ENCODE measurements at regions not wholly inside any gene's neighbourhood (a gene's known extent, or its start where the extent isn't known, plus 50 kb on each side); places are given as distances from the start of the nearest gene placed in this dataset.

GRCh38 chr18:56083523-56084287 lies 495.7 kb upstream of the TCF4 start:
- ATAC-seq (no peak), DNase-seq (no peak)
- intact Hi-C loops (cut with DNase I, micrococcal nuclease), result no loop called here

DNA sequence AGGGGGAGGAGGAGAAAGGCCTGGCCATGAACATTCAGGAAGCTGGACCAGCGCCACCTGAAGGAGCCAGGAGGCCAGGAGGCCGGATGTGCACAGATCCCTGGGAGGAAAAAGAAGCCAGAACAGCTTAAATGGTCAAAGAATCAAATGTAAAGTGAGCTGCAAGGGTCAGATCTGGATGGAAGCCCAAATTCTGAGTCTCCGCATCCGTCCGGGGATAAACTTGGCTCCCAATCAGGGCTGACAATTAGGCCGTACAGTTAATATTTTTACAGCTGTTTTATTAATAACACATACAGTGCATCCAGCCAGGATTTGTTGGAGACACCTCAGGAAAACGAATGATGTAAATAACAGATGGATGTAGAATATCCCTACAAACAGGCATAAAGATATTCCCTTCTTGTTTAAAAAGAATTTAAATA lies 495.1 kb upstream of the TCF4 start:
- peak in 1 of 2 donors; percentile 4 for DNase-seq
- intact Hi-C loops (cut with DNase I, micrococcal nuclease), result no loop called here
- ATAC-seq, result no peak

DNA sequence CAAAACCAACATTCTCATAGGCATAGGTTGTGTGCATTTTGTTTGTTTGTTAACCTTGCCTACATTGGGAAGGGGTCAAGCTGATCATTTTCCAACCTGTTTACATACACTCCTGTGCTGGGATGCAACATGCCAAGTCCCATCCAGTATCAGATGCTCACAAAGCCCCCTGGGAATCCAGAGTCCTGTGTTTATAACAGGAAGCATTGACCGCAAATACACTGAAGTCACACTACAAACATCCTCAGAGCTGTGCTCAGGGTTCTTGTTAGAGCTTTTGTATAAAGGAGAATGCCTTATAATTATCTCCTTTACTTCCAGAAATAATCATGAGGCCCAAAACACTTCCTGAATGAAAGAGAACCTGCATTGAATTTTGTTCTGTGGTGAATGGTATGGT lies 488.7 kb upstream of the TCF4 start:
- DNase-seq, result no peak
- intact Hi-C loops (cut with DNase I, micrococcal nuclease), result no loop called here
- ATAC-seq, result no peak

GRCh38 chr18:56068701-56069100 lies 480.7 kb upstream of the TCF4 start:
- ATAC-seq (no peak), DNase-seq (no peak)
- intact Hi-C loops (cut with DNase I, micrococcal nuclease), result no loop called here

DNA sequence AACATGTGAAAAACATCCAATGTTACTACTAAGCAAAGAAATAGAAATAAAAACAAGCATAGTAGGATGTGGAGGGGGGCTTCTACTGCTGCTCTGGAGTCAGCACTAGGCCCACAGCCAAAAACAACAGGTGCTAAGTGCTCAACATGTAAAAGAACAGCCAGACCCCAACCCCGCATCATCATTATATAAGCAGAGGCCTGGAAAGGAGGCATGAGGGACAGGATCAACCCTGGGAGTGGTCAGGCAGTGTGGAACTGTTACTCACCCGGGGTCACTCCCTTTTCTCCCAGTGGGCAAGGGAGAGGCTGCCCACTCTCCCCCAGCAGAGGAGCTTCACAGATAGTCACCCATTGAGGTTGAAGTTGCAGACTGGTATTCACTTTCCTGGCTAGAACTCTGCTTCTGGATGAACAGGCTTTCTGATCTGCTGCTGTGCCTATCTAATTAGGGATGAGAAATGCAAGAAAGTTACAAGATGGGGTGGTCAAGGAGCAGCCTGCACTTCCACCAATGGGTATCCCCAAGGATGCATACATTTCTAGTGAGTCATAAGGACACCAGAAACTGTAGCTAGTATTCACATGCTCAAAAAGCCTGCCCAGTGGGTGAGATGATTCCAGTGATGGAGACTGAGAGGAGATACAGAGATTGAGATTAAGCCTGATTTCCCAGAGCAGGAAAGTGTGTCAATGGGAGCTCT lies 480.1 kb upstream of the TCF4 start:
- no peak for ATAC-seq
- intact Hi-C loops (cut with DNase I, micrococcal nuclease), result no loop called here
- no peak for DNase-seq

- intact Hi-C loops (cut with DNase I, micrococcal nuclease), result no loop called here
- DNase-seq, result no peak
- no peak for ATAC-seq
Measured at GRCh38 chr18:56067214-56067894, 479.4 kb upstream of the TCF4 start.

- ATAC-seq (no peak), DNase-seq (no peak)
- intact Hi-C loops (cut with DNase I, micrococcal nuclease), result no loop called here
Measured at GRCh38 chr18:56066524-56067213, 478.7 kb upstream of the TCF4 start.

DNA sequence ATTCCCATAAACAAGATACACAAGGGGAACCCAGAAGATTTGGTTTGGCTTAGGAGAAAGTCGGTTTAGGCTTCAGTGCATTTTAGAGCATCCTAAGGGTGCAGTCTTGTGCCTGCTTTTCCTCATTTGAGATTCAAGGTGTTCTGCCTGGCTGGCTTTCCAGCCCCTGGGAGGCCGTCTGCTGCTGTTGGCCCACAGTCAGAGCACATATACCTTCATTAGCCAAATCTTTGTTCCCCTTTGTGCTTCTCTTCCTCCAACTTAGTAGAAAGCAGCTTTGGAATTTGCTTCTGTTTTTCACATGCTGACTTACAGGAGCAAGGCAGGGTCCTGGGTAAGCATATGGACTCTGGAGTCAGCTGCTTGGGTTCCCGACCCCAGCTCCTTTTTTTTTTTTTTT lies 477.1 kb upstream of the TCF4 start:
- intact Hi-C loops (cut with DNase I, micrococcal nuclease), result no loop called here
- no peak for ATAC-seq
- DNase-seq, result no peak

DNA sequence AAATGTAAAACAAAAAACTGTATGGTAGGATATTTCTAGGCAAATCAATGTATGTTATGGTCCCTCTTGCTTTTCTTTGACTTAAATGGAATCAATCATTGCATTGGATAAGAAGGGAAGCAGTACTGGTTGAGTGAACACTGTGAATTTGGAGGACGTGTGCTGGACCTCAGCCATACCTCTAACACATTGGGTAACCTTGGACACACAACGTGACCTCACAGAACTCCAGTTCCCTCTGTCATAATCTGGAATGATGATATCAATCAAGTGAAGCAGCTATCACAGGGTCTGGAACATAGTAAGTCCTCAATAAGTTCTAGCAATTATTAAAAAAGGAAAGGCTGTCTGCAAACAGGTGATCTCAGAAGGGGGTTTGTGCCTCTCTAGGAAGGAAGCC lies 474.9 kb upstream of the TCF4 start:
- ATAC-seq (no peak), DNase-seq (no peak)
- intact Hi-C loops (cut with DNase I, micrococcal nuclease), result no loop called here

DNA sequence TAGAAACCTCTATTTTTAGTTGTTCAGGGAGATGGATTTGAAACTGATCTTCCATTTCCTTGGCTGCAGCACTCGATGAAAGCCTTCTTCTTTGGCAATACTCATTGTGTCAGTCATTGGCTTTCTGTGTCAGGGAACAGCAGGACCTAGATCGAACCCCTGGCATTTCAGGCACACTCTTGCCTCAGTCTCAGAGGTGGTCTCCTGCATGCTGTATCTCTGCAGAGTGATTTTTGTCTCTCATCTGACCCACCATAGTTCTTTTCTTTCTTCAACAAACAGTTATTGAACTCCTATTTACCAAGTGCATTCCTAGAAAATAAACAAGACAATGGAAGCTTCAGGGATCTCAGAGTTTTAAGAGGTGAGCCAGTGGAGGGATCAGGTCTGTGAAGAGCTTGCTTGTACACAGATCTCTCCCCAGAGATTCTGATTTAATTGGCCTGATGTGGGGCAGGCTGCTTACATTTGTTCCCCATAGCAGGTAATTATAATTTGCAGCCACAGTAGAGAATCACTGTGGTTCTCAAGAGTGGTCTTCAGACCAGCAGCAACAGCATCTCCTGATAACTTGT lies 473.1 kb upstream of the TCF4 start:
- intact Hi-C loops (cut with DNase I, micrococcal nuclease), result no loop called here
- DNase-seq (no peak), ATAC-seq (no peak)

- intact Hi-C loops (cut with DNase I, micrococcal nuclease), result no loop called here
- ATAC-seq, result no peak
- DNase-seq, result no peak
Measured at GRCh38 chr18:56052202-56052601, 464.2 kb upstream of the TCF4 start.

DNA sequence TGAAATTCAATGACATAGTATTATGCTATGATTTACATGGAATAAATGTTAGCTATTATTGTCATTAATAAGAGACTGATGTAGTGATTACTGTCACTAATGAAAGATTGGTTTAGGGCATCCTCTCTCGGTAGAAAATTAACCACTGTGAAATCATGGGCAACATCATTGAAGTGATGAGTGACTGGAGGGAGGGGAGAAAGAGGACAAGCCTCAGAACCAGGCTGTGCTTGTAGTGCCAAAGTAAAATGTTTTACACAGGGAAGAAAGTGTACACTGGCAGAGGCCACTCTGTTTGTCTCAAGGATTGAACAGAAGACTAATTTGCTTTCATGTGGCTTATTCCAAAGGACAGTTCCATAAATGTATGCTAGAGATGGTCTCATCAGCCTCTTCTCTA lies 456.2 kb upstream of the TCF4 start:
- DNase-seq, result no peak
- intact Hi-C loops (cut with DNase I, micrococcal nuclease), result no loop called here
- ATAC-seq, result no peak

GRCh38 chr18:56043641-56044061 lies 455.7 kb upstream of the TCF4 start:
- DNase-seq (no peak), ATAC-seq (no peak)
- intact Hi-C loops (cut with DNase I, micrococcal nuclease), result no loop called here

DNA sequence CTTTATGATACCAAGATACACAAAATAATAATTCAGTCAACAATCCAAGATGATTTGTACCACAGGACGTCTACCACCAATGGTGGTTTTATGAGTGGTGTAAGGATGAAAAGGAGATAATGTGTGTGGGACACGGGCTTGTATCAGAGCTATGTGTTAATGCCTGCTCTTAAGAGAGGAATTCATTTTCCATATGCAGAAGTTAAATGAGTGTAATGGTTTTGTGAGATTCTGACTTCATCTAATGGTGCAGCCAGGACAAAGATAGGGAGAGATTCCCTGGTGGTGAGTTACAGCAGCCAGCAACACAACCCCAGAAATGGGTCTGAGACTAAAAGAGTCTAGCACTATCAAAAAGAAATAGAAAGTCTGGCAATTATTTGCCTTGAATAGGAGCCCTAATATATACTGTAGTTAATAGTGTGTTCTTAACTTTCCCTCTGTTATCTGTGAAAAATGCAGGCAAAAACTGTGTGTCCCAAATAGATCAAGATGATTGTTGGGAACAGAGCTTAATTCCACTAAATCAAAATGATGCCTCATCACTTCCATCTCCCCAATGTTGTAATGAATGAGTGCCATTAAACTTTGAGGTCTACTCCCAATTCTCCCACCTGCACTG lies 455.0 kb upstream of the TCF4 start:
- no peak for DNase-seq
- intact Hi-C loops (cut with DNase I, micrococcal nuclease), result no loop called here
- no peak for ATAC-seq

- no peak for DNase-seq
- no peak for ATAC-seq
- intact Hi-C loops (cut with DNase I, micrococcal nuclease), result no loop called here
Measured at GRCh38 chr18:56038171-56039030, 450.4 kb upstream of the TCF4 start.

GRCh38 chr18:56036741-56037140 lies 448.7 kb upstream of the TCF4 start:
- intact Hi-C loops (cut with DNase I, micrococcal nuclease), result no loop called here
- ATAC-seq, result no peak
- no peak for DNase-seq

DNA sequence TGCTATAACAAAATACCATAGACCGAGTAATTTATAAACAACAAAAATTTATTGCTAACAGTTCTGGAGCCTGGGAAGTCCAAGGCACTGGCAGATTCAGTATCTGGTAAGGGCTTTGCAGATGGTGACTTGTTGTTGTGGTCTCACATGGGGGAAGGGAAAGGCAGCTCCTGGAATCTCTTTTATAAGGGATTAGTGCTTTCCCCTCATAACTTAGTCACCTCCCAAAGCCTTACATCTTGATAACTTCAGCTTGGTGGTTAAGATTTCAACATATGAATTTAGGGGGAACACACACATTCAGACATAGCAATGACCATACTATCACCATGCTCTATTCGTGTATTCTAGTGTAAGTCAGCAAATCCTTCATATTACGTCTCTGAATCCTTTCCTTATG lies 447.6 kb upstream of the TCF4 start:
- no peak for ATAC-seq
- intact Hi-C loops (cut with DNase I, micrococcal nuclease), result no loop called here

GRCh38 chr18:56034949-56035348 lies 447.0 kb upstream of the TCF4 start:
- no peak for DNase-seq
- intact Hi-C loops (cut with DNase I, micrococcal nuclease), result no loop called here
- no peak for ATAC-seq

More for the DNA sequence above, 447.6 kb upstream of the TCF4 start:
- DNase-seq, result no peak
